Liver (tissue), 3 donors: ENCODE measurements at regions not wholly inside any gene's neighbourhood (a gene's known extent, or its start where the extent isn't known, plus 50 kb on each side); places are given as distances from the start of the nearest gene placed in this dataset.

Source experiments
- CTCF ChIP-seq: fragments of 150-350 bp; IDR thresholded peaks from 2 replicates; pipeline ENCODE4 v1.5.1; 2017; ENCODE audit warnings: improper control_type of control experiment, low read depth, low read length; ENCODE audit not compliant: missing input control
- GABPA ChIP-seq, 2 donors: IDR thresholded peaks in 1 of 2; conservative IDR thresholded peaks in 1 of 2; 2 replicates each; pipeline ENCODE4 v1.6.1; 2016; ENCODE audit warnings: antibody characterized with exemption in 2 of 2, mild to moderate bottlenecking in 1 of 2, moderate library complexity in 1 of 2
- REST ChIP-seq: IDR thresholded peaks from 2 replicates; pipeline ENCODE4 v1.6.1; 2016; ENCODE audit warnings: antibody characterized with exemption, mild to moderate bottlenecking
- donor health status: healthy.
- donor health status: healthy.

- TF ChIP-seq REST (no peak), CTCF (no peak), GABPA (IDR thresholded peaks at IDR 0.05 in 1 of 2, conservative IDR thresholded peaks at IDR 0.05 in 1 of 2) (no peak)
These were observed 65.3 kb upstream of the MDFIC start for GRCh38 chr7:114856625-114857024.
